SK-N-SH (cell line): ENCODE measurements at regions not wholly inside any gene's neighbourhood (a gene's known extent, or its start where the extent isn't known, plus 50 kb on each side); places are given as distances from the start of the nearest gene placed in this dataset.

ENCODE experiments used
- CTCF ChIA-PET: fragments of 300-600, 350-600 bp; formaldehyde crosslinking; extraction: SDS; loops from one replicate; lab custom pipeline; 2021; lab: Yijun Ruan, JAX
- POLR2A ChIA-PET: fragments of 350-600 bp; sonication (Branson Sonifier 250); formaldehyde crosslinking; extraction: SDS; loops from one replicate; lab custom pipeline; 2020; ENCODE audit warnings: antibody characterized with exemption, inconsistent platforms; lab: Yijun Ruan, JAX
- DNase-seq: peaks from one replicate; pipeline ENCODE4 v3.0.0; 2012
- H2AFZ ChIP-seq: fragments of 200-600 bp; sonication (generic); 2 replicates; pipeline ENCODE4 v1.8.1; 2016; ENCODE audit warnings: antibody characterized with exemption, mild to moderate bottlenecking, low read depth
- H3F3A ChIP-seq: fragments of 200-600 bp; sonication (generic); replicated peaks from 2 replicates; pipeline ENCODE3; 2016; ENCODE audit warnings: antibody characterized with exemption, mild to moderate bottlenecking; ENCODE audit not compliant: insufficient read depth
- H3K27ac ChIP-seq, 2 experiments: fragments of 200-500 bp in 1 of 2; fragments of 200-600 bp in 1 of 2; sonication (Bioruptor generic) in 1 of 2; sonication (generic), shearing (Covaris generic) in 1 of 2; 2 replicates each; pipeline versions ENCODE4 v1.5.1 to v1.6.1; 2014 to 2016; ENCODE audit warnings: low read depth in 2 of 2, inconsistent platforms in 1 of 2, low read length in 1 of 2, mild to moderate bottlenecking in 1 of 2, mixed read lengths in 1 of 2
- H3K27me3 ChIP-seq: fragments of 200-600 bp; sonication (generic), shearing (Covaris generic); 2 replicates; pipeline ENCODE4 v1.6.1; 2016; ENCODE audit warnings: mixed run types; ENCODE audit not compliant: insufficient read depth
- H3K36me3 ChIP-seq, 2 experiments: fragments of 200-500 bp in 1 of 2; fragments of 200-600 bp in 1 of 2; sonication (Bioruptor generic) in 1 of 2; sonication (generic) in 1 of 2; replicated peaks in 1 of 2; 2 replicates each; pipeline versions ENCODE3 to v1.5.1; 2014 to 2016; ENCODE audit warnings: low read length in 1 of 2, mild to moderate bottlenecking in 1 of 2; ENCODE audit not compliant: insufficient read depth in 2 of 2, control insufficient read depth in 1 of 2
- H3K4me1 ChIP-seq, 2 experiments: fragments of 200-500 bp in 1 of 2; fragments of 200-600 bp in 1 of 2; sonication (Bioruptor generic) in 1 of 2; sonication (generic), shearing (Covaris generic) in 1 of 2; 2 replicates each; pipeline versions ENCODE4 v1.5.1 to v1.6.1; 2014 to 2016; ENCODE audit warnings: low read depth in 1 of 2, low read length in 1 of 2, mixed run types in 1 of 2; ENCODE audit not compliant: insufficient read depth in 2 of 2, control insufficient read depth in 1 of 2
- H3K4me2 ChIP-seq: fragments of 200-600 bp; sonication (generic), shearing (Covaris generic); 2 replicates; pipeline ENCODE4 v1.6.1; 2017; ENCODE audit warnings: mixed run types
- H3K4me3 ChIP-seq, 2 experiments: fragments of 200-500 bp in 1 of 2; fragments of 200-600 bp in 1 of 2; sonication (Bioruptor generic) in 1 of 2; sonication (generic), shearing (Covaris generic) in 1 of 2; 2 replicates each; pipeline versions ENCODE4 v1.5.1 to v1.8.1; 2014 to 2016; ENCODE audit warnings: low read depth in 2 of 2, inconsistent platforms in 1 of 2, low read length in 1 of 2, mild to moderate bottlenecking in 1 of 2, mixed read lengths in 1 of 2, moderate library complexity in 1 of 2
- H3K79me2 ChIP-seq: fragments of 200-600 bp; sonication (generic); 2 replicates; pipeline ENCODE4 v1.8.1; 2017; ENCODE audit warnings: mild to moderate bottlenecking; ENCODE audit not compliant: insufficient read depth
- H3K9ac ChIP-seq: fragments of 200-600 bp; sonication (generic); 2 replicates; pipeline ENCODE4 v1.6.1; 2017; ENCODE audit warnings: mixed run types
- H3K9me2 ChIP-seq: fragments of 200-600 bp; sonication (generic); 2 replicates; pipeline ENCODE4 v1.6.1; 2017; ENCODE audit warnings: mixed run types
- H3K9me3 ChIP-seq: fragments of 200-600 bp; sonication (generic); 2 replicates; pipeline ENCODE4 v1.6.1; 2017; ENCODE audit warnings: mixed run types, mild to moderate bottlenecking, moderate library complexity
- H4K20me1 ChIP-seq: fragments of 200-600 bp; sonication (generic); 2 replicates; pipeline ENCODE4 v1.6.1; 2017; ENCODE audit warnings: mild to moderate bottlenecking, mixed run types; ENCODE audit not compliant: insufficient read depth
- EP300 ChIP-seq, 2 experiments: IDR thresholded peaks; 2 replicates each; pipeline versions ENCODE4 v1.4.0 to v1.6.1; 2012; ENCODE audit warnings: borderline replicate concordance in 1 of 2, low read depth in 1 of 2, low read length in 1 of 2
- EZH2phosphoT487 ChIP-seq: fragments of 200-600 bp; sonication (generic); IDR thresholded peaks from 2 replicates; pipeline ENCODE4 v1.6.1; 2017; ENCODE audit warnings: low read depth, mixed run types, mild to moderate bottlenecking, antibody characterized with exemption, moderate library complexity, borderline replicate concordance
- FOSL2 ChIP-seq: IDR thresholded peaks from 2 replicates; pipeline ENCODE4 v1.4.0; 2012; ENCODE audit warnings: low read depth, mild to moderate bottlenecking, moderate library complexity, borderline replicate concordance
- FOXJ3 ChIP-seq: sonication (generic); formaldehyde crosslinking; IDR thresholded peaks from 2 replicates; pipeline ENCODE4 v1.5.1; 2020; ENCODE audit warnings: mild to moderate bottlenecking, missing genetic modification reagents
- JUND ChIP-seq: IDR thresholded peaks from 2 replicates; pipeline ENCODE4 v1.4.0; 2012
- MAX ChIP-seq: IDR thresholded peaks from 2 replicates; pipeline ENCODE4 v1.4.0; 2012; ENCODE audit warnings: low read depth
- RXRA ChIP-seq: IDR thresholded peaks from 2 replicates; pipeline ENCODE4 v1.4.0; 2012; ENCODE audit warnings: low read depth, mild to moderate bottlenecking, borderline replicate concordance
- SMC3 ChIP-seq: IDR thresholded peaks from 2 replicates; pipeline ENCODE4 v1.6.1; 2012; ENCODE audit warnings: low read depth, low read length, improper control_type of control experiment
- TAF1 ChIP-seq: IDR thresholded peaks from 2 replicates; pipeline ENCODE4 v1.6.1; 2012; ENCODE audit warnings: low read depth, mild to moderate bottlenecking, low read length, moderate library complexity, borderline replicate concordance
- TCF12 ChIP-seq: IDR thresholded peaks from 2 replicates; pipeline ENCODE4 v1.4.0; 2012
- USF2 ChIP-seq: fragments of 150-350 bp; IDR thresholded peaks from 2 replicates; pipeline ENCODE4 v1.6.1; 2017; ENCODE audit warnings: antibody characterized with exemption, low read length, low read depth, borderline replicate concordance
- YY1 ChIP-seq: IDR thresholded peaks from 2 replicates; pipeline ENCODE4 v1.4.0; 2012; ENCODE audit warnings: low read depth, mild to moderate bottlenecking
- WGBS: methylation state at CpG from one replicate; pipeline ENCODE4 v1.1.6; 2017; ENCODE audit warnings: low lambda C conversion rate; 5-methylcytosine and 5-hydroxymethylcytosine counted together

GRCh38 chr15:35168464-35168863 is 83.4 kb upstream of the NANOGP8 start:
- WGBS = 28% methylated on average over 4 of the region's 4 CpGs
- Histone ChIP-seq H3K27me3 (no peaks in the 10 kb centered on the region), H3K4me1 (peaks cover 0 to 8% of the 10 kb centered on the region in 2 experiments; a peak in 2 of 4 replicates), H3K4me2 (peak overlapping the region; percentile 40; the same call in 1 of the 2 replicates), H3K27ac (peak overlapping the region; percentile 58 to 73; a peak in 3 of 4 replicates), H3K79me2 (no peaks in the 10 kb centered on the region), H3F3A (no peaks in the 10 kb centered on the region), H2AFZ (peak overlapping the region; percentile 64; the same call in 1 of the 2 replicates), H3K9me3 (no peaks in the 10 kb centered on the region), H3K9ac (no peak overlapping the region; the same call in 1 of the 2 replicates), H3K4me3 (no peak overlapping the region; a peak in 1 of 4 replicates), H4K20me1 (no peaks in the 10 kb centered on the region), H3K9me2 (no peaks in the 10 kb centered on the region), H3K36me3 (no peaks in the 10 kb centered on the region)
- ChIA-PET CTCF (interaction anchor here (1.4 kb wide), 1 partner anchor 90 kb away, joined by 6 read pairs; no protein-coding TSS in a partner anchor), POLR2A (no interaction called here)
- DNase-seq = no peak
- TF ChIP-seq TCF12 (peak; percentile 9; the same call in 1 of the 2 replicates), YY1 (no peak), JUND (peak; percentile 63), FOSL2 (peak; percentile 74)

GRCh38 chr15:35167675-35168074 is 82.6 kb upstream of the NANOGP8 start:
- TF ChIP-seq EP300 (IDR thresholded peaks at IDR 0.05; ENCODE audit: borderline replicate concordance in 1 of 2, low read depth in 1 of 2, low read length in 1 of 2) = no peak
- no peak for TF ChIP-seq TAF1
- TF ChIP-seq EZH2phosphoT487 = no peak
- no peak for TF ChIP-seq JUND
- no peak for TF ChIP-seq RXRA
- TF ChIP-seq SMC3 = no peak
- TF ChIP-seq TCF12 = no peak
- TF ChIP-seq USF2 = no peak
- no peak for TF ChIP-seq MAX
- TF ChIP-seq FOXJ3 (CRISPR knock-in tag) = no peak
- TF ChIP-seq FOSL2 = no peak
- Histone ChIP-seq H3K27me3 (no peaks in the 10 kb centered on the region), H3F3A (no peaks in the 10 kb centered on the region), H3K4me3 (no peak overlapping the region), H3K4me2 (no peak overlapping the region), H4K20me1 (no peaks in the 10 kb centered on the region), H3K36me3 (no peaks in the 10 kb centered on the region), H3K9me3 (no peaks in the 10 kb centered on the region), H3K27ac (peak overlapping the region in 1 of 2 experiments; percentile 73; a peak in 3 of 4 replicates), H3K9ac (no peak overlapping the region), H3K9me2 (no peaks in the 10 kb centered on the region), H3K79me2 (no peaks in the 10 kb centered on the region), H3K4me1 (peaks cover 0 to 8% of the 10 kb centered on the region in 2 experiments; a peak in 2 of 4 replicates), H2AFZ (no peak overlapping the region)
- ChIA-PET CTCF (no interaction called here), POLR2A (no interaction called here)
- 83% methylated on average over 2 of the region's 2 CpGs for WGBS
- no peak for DNase-seq
